ENCODE measurements at regions not wholly inside any gene's neighbourhood (a gene's known extent, or its start where the extent isn't known, plus 50 kb on each side); places are given as distances from the start of the nearest gene placed in this dataset.

DNA sequence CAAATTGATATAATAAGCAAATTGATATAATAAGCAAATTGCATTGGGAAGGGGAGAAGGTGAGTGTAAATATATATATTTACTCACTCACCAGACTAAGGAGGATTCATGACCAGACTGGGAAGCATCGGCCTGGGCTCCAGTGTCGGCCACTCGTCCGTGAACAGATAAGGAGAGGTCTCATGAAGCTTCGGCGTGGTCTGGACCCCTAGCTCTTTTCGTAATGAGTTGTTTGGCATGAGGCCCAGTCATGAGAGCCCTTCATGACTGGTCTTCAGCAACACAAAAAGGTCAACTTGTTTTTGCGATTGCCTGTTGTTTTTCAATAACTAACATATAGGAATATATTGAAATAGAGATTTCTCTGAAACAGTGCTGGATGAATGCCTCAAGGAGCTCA is 222.9 kb upstream of the KCNK2 start:
- TF ChIP-seq ELF4 (IDR thresholded peaks at IDR 0.05): no peak
- TF ChIP-seq SUZ12 (IDR thresholded peaks at IDR 0.05): no peak
- no peak for TF ChIP-seq BHLHE40 (IDR thresholded peaks at IDR 0.05; ENCODE audit: borderline replicate concordance)
- TF ChIP-seq FOXM1 (IDR thresholded peaks at IDR 0.05; ENCODE audit: borderline replicate concordance): no peak
- TF ChIP-seq L3MBTL2 (conservative IDR thresholded peaks at IDR 0.05): no peak
- TF ChIP-seq HDGF (IDR thresholded peaks at IDR 0.05; ENCODE audit: borderline replicate concordance): no peak
- no peak for TF ChIP-seq NFRKB (IDR thresholded peaks at IDR 0.05)
- no peak for TF ChIP-seq SP1 (IDR thresholded peaks at IDR 0.05)
- no peak for TF ChIP-seq TARDBP (IDR thresholded peaks at IDR 0.05)
- TF ChIP-seq FOXA1 (IDR thresholded peaks at IDR 0.05): no peak
- no peak for TF ChIP-seq ARNT (IDR thresholded peaks at IDR 0.05)
